Kidney (tissue), 13 donors: ENCODE measurements at regions not wholly inside any gene's neighbourhood (a gene's known extent, or its start where the extent isn't known, plus 50 kb on each side); places are given as distances from the start of the nearest gene placed in this dataset.

Experiments
- DNase-seq, 5 donors: peaks; one replicate each; pipeline ENCODE4 v3.0.0-alpha.2; 2013 to 2020
- FAIRE-seq: peaks from 2 replicates; lab custom pipeline; 2012; peaks lifted over from hg19 to GRCh38; lab: Jason Lieb, UNC
- H3K27ac ChIP-seq, 2 donors: one replicate each; pipeline ENCODE4 v1.7.0; 2013; ENCODE audit warnings: low read depth in 2 of 2, low read length in 2 of 2, inconsistent platforms in 1 of 2
- H3K27me3 ChIP-seq: one replicate; pipeline ENCODE4 v1.7.1; 2013; ENCODE audit warnings: low read length, inconsistent platforms; ENCODE audit not compliant: control insufficient read depth, insufficient read depth
- H3K36me3 ChIP-seq, 3 donors: one replicate each; pipeline versions ENCODE4 v1.7.0 to v1.7.1; 2013; ENCODE audit warnings: low read length in 3 of 3, control low read depth in 1 of 3, inconsistent platforms in 1 of 3; ENCODE audit not compliant: insufficient read depth in 3 of 3, control insufficient read depth in 2 of 3
- H3K4me1 ChIP-seq, 3 donors: one replicate each; pipeline versions ENCODE4 v1.7.0 to v1.7.1; 2013; ENCODE audit warnings: low read length in 3 of 3, inconsistent platforms in 1 of 3, low read depth in 1 of 3; ENCODE audit not compliant: control insufficient read depth in 2 of 3, insufficient read depth in 2 of 3
- H3K4me3 ChIP-seq, 3 donors: one replicate each; pipeline versions ENCODE4 v1.7.0 to v1.8.1; 2013; ENCODE audit warnings: low read length in 3 of 3, control low read depth in 1 of 3, inconsistent platforms in 1 of 3
- H3K9ac ChIP-seq, 3 donors: one replicate each; pipeline versions ENCODE4 v1.7.0 to v1.7.1; 2013; ENCODE audit warnings: low read length in 3 of 3, control low read depth in 1 of 3, inconsistent platforms in 1 of 3
- H3K9me3 ChIP-seq, 3 donors: one replicate each; pipeline versions ENCODE4 v1.7.0 to v1.7.1; 2013; ENCODE audit warnings: low read length in 3 of 3, control low read depth in 1 of 3, inconsistent platforms in 1 of 3; ENCODE audit not compliant: control insufficient read depth in 2 of 3, insufficient read depth in 1 of 3
- intact Hi-C: fragments of 100-400 bp; cut with DNase I; formaldehyde crosslinking; loops from one replicate; pipeline ENCODE4 v1.11.1; 2022
- TF ChIP-seq, protein P1 (sequence below): IDR thresholded peaks from 3 replicates; pipeline ENCODE4 v1.5.1; 2012; ENCODE audit warnings: mild to moderate bottlenecking, moderate library complexity, borderline replicate concordance; ENCODE audit not compliant: insufficient read depth; ENCODE audit errors: extremely low read depth
- donor health status: control.
- donor health status: control.
- donor health status: control.
- donor health status: control.
- donor health status: control.
- donor health status: DM: yes; HTN: yes; CAD: no.
- donor health status: Normal renal cell carcinoma (clear cell type).

DNA sequence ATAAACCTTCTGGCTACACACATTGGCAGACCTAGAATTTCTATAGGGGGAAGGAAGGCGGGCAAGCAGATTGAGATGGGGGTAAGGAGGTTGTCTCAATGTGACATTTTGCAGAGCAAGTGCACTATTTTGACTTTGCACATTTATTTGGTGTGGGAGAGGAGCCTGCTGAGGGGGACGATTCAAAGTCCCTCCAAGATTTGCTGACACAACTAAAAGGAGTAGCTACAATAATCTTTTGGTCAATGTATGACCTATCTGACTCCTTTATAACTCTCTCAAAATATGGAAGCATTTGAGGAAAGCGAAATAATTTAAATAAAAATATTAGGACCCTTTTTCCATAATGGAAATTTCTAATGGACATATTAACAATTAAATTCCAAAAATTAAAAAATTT is 274.9 kb upstream of the PPARGC1A start:
- Histone ChIP-seq H3K27ac (no peak overlapping the region), H3K9ac (no peak overlapping the region), H3K4me1 (no peaks in the 10 kb centered on the region), H3K27me3 (no peaks in the 10 kb centered on the region), H3K9me3 (no peaks in the 10 kb centered on the region), H3K4me3 (no peak overlapping the region), H3K36me3 (no peaks in the 10 kb centered on the region)
- no peak for FAIRE-seq
- DNase-seq = no peak
- intact Hi-C loops = no loop called here
- TF ChIP-seq, protein P1, sequence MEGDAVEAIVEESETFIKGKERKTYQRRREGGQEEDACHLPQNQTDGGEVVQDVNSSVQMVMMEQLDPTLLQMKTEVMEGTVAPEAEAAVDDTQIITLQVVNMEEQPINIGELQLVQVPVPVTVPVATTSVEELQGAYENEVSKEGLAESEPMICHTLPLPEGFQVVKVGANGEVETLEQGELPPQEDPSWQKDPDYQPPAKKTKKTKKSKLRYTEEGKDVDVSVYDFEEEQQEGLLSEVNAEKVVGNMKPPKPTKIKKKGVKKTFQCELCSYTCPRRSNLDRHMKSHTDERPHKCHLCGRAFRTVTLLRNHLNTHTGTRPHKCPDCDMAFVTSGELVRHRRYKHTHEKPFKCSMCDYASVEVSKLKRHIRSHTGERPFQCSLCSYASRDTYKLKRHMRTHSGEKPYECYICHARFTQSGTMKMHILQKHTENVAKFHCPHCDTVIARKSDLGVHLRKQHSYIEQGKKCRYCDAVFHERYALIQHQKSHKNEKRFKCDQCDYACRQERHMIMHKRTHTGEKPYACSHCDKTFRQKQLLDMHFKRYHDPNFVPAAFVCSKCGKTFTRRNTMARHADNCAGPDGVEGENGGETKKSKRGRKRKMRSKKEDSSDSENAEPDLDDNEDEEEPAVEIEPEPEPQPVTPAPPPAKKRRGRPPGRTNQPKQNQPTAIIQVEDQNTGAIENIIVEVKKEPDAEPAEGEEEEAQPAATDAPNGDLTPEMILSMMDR = no peak

DNA sequence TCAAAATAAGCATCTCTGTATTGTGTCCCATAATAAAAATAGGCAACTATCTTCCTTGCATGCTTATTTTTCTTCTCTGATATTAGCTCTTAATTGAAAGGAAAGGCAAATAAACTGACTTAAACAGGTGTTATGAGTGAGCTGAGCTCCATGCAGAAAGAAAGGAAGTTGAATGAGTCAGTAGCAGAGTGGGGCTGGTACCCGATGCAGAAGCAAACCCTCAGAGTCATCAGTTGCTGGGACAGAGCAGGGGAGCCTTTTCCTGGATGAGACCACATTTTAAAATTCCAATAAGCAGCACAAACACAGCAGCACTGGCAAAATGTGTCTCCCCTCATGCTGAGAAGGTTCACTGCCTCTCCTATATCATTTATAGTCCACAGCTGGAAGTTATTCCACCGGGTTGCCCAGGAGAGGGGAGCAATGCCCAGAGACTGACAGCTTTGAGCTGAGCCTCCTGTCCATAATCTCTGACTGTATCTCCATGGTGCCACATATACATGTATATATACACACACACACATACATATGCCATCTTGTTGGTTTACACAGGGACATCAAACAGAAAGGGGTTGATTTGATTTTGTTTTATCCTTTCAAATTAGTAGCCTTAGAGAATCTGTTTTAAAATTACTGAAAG is 274.3 kb upstream of the PPARGC1A start:
- Histone ChIP-seq H3K9ac (no peak overlapping the region), H3K27ac (no peak overlapping the region), H3K4me3 (no peak overlapping the region), H3K27me3 (no peaks in the 10 kb centered on the region), H3K36me3 (no peaks in the 10 kb centered on the region), H3K4me1 (no peaks in the 10 kb centered on the region), H3K9me3 (no peaks in the 10 kb centered on the region)
- DNase-seq (peak in 1 of 5 donors; percentile 12), FAIRE-seq (no peak)
- intact Hi-C loops = no loop called here
- TF ChIP-seq, protein P1 = no peak

DNA sequence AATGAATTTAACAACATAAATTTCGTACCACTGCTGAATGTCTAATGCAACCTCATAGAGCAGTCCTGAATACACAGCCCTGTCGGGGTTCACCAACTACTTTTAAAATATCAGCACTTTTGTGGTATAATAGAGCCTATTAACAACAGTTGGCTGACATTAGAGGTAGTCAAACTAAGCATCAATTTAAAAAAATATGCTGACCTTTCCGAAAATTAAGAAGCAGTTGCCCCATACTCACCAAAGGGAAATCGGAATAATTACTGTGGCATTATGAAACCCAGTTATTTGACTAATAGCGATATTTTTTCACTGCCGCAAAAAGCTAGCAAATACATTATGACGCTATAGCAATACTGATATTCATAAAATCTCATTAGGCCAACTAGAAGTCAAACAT is 273.5 kb upstream of the PPARGC1A start:
- H3K27me3 ChIP-seq = no peaks in the 10 kb centered on the region
- H3K36me3 ChIP-seq = no peaks in the 10 kb centered on the region
- no peaks in the 10 kb centered on the region for H3K4me1 ChIP-seq
- TF ChIP-seq, protein P1 = no peak
- no peak overlapping the region for H3K4me3 ChIP-seq
- intact Hi-C loops = no loop called here
- no peaks in the 10 kb centered on the region for H3K9me3 ChIP-seq
- H3K9ac ChIP-seq = no peak overlapping the region
- no peak overlapping the region for H3K27ac ChIP-seq
- FAIRE-seq = no peak
- DNase-seq = no peak

DNA sequence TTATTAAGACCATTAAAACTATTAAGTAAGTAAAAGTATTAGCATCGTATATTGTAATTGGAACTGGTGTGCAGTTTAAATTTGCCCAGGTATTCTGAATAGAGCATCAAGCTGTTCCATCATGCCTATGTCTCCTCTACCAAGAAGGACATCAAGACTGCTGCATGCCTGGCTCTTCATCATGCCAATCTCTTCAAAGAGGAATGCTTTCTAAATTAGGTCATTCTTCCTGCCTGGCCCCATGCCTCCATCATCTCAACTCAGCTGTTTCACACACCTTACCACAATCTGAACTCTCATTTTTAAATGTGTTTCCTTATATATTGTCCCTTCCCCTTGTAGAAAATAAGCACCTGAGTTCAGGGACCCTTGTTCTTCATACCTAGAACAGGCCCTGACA is 270.5 kb upstream of the PPARGC1A start:
- Histone ChIP-seq H3K4me3 (no peak overlapping the region), H3K4me1 (no peaks in the 10 kb centered on the region), H3K36me3 (no peaks in the 10 kb centered on the region), H3K27me3 (no peaks in the 10 kb centered on the region), H3K9me3 (no peaks in the 10 kb centered on the region), H3K9ac (no peak overlapping the region), H3K27ac (no peak overlapping the region)
- DNase-seq (no peak), FAIRE-seq (no peak)
- intact Hi-C loops = no loop called here
- TF ChIP-seq, protein P1 = no peak
